C4-2B (cell line): ENCODE measurements at regions not wholly inside any gene's neighbourhood (a gene's known extent, or its start where the extent isn't known, plus 50 kb on each side); places are given as distances from the start of the nearest gene placed in this dataset.

Experiments
- ZFX ChIP-seq: fragments of 450-650 bp; IDR thresholded peaks from 2 replicates; pipeline ENCODE4 v1.6.1; 2017
- TF ChIP-seq, protein P1 (sequence below): fragments of 450-650 bp; conservative IDR thresholded peaks from 2 replicates; pipeline ENCODE4 v1.5.1; 2017; ENCODE audit warnings: mild to moderate bottlenecking

DNA sequence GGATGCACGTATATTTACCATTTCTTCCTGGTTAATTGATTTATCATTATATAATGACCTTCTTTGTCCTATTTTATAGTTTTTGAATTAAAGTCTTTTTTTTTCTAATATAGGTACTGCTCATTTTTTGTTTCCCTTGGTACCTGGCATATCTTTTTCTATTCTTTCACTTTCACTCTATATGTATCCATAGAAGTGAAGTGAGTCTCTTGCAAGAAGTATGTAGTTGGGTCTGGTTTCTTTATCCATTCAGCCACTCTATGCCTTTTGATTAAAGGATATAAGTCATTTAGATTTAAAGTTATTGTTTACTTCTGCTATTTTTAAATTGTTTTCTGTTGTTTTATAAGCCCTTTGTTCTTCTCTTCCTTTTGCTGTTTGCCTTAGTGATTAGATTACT lies 194.3 kb upstream of the SLITRK6 start:
- TF ChIP-seq, protein P1, sequence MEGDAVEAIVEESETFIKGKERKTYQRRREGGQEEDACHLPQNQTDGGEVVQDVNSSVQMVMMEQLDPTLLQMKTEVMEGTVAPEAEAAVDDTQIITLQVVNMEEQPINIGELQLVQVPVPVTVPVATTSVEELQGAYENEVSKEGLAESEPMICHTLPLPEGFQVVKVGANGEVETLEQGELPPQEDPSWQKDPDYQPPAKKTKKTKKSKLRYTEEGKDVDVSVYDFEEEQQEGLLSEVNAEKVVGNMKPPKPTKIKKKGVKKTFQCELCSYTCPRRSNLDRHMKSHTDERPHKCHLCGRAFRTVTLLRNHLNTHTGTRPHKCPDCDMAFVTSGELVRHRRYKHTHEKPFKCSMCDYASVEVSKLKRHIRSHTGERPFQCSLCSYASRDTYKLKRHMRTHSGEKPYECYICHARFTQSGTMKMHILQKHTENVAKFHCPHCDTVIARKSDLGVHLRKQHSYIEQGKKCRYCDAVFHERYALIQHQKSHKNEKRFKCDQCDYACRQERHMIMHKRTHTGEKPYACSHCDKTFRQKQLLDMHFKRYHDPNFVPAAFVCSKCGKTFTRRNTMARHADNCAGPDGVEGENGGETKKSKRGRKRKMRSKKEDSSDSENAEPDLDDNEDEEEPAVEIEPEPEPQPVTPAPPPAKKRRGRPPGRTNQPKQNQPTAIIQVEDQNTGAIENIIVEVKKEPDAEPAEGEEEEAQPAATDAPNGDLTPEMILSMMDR: no peak
- no peak for TF ChIP-seq ZFX
